ENCODE measurements at regions not wholly inside any gene's neighbourhood (a gene's known extent, or its start where the extent isn't known, plus 50 kb on each side); places are given as distances from the start of the nearest gene placed in this dataset.

GRCh38 chr13:59476366-59476765, 687.4 kb downstream of the DIAPH3 start:
- DNase-seq, result no peak

- DNase-seq, result no peak
These were observed 686.7 kb downstream of the DIAPH3 start for GRCh38 chr13:59477011-59477410.

GRCh38 chr13:59478908-59479307, 684.8 kb downstream of the DIAPH3 start:
- no peak for DNase-seq

- DNase-seq, result no peak
These were observed 684.1 kb downstream of the DIAPH3 start for GRCh38 chr13:59479629-59480028.

- DNase-seq, result no peak
These were observed 683.1 kb downstream of the DIAPH3 start for GRCh38 chr13:59480396-59481259.

- no peak for DNase-seq
These were observed 680.1 kb downstream of the DIAPH3 start for GRCh38 chr13:59483501-59484145.

GRCh38 chr13:59487883-59488282, 675.8 kb downstream of the DIAPH3 start:
- no peak for DNase-seq

GRCh38 chr13:59488436-59488835, 675.3 kb downstream of the DIAPH3 start:
- no peak for DNase-seq

GRCh38 chr13:59490651-59491050, 673.1 kb downstream of the DIAPH3 start:
- no peak for DNase-seq

GRCh38 chr13:59492030-59492636, 671.6 kb downstream of the DIAPH3 start:
- DNase-seq, result no peak

GRCh38 chr13:59493436-59493965, 670.2 kb downstream of the DIAPH3 start:
- no peak for DNase-seq

- no peak for DNase-seq
These were observed 669.6 kb downstream of the DIAPH3 start for GRCh38 chr13:59494151-59494550.

- no peak for DNase-seq
These were observed 669.2 kb downstream of the DIAPH3 start for GRCh38 chr13:59494560-59494970.

GRCh38 chr13:59495299-59495698, 668.4 kb downstream of the DIAPH3 start:
- no peak for DNase-seq

GRCh38 chr13:59495936-59496512, 667.7 kb downstream of the DIAPH3 start:
- no peak for DNase-seq

- DNase-seq, result no peak
These were observed 666.0 kb downstream of the DIAPH3 start for GRCh38 chr13:59497621-59498247.

- no peak for DNase-seq
These were observed 662.7 kb downstream of the DIAPH3 start for GRCh38 chr13:59501004-59501403.

- no peak for DNase-seq
These were observed 659.3 kb downstream of the DIAPH3 start for GRCh38 chr13:59504407-59504806.

- DNase-seq, result no peak
These were observed 653.3 kb downstream of the DIAPH3 start for GRCh38 chr13:59510386-59510785.

GRCh38 chr13:59513686-59514085, 650.0 kb downstream of the DIAPH3 start:
- no peak for DNase-seq

GRCh38 chr13:59514316-59514715, 649.4 kb downstream of the DIAPH3 start:
- DNase-seq, result no peak

GRCh38 chr13:59519819-59520218, 643.9 kb downstream of the DIAPH3 start:
- no peak for DNase-seq

- DNase-seq, result no peak
These were observed 642.2 kb downstream of the DIAPH3 start for GRCh38 chr13:59521549-59521948.
